CD14-positive monocyte (primary cell): ENCODE measurements at regions not wholly inside any gene's neighbourhood (a gene's known extent, or its start where the extent isn't known, plus 50 kb on each side); places are given as distances from the start of the nearest gene placed in this dataset.

ENCODE experiments used
- DNase-seq, 3 donors: peaks; one replicate each; pipeline ENCODE4 v3.0.0-alpha.2; 2011 to 2022
- H2AFZ ChIP-seq: 2 replicates; pipeline ENCODE4 v1.6.0; 2012; ENCODE audit warnings: mild to moderate bottlenecking, low read depth, low read length, inconsistent platforms; ENCODE audit not compliant: insufficient read depth, poor library complexity, severe bottlenecking
- H3K27ac ChIP-seq, 2 donors: 1 replicate in 1 of 2; 2 replicates in 1 of 2; pipeline ENCODE4 v1.5.1; 2012 to 2013; ENCODE audit warnings: low read length in 2 of 2, control low read depth in 1 of 2, inconsistent platforms in 1 of 2, low read depth in 1 of 2, mild to moderate bottlenecking in 1 of 2
- H3K27me3 ChIP-seq, 2 donors: one replicate each; pipeline versions ENCODE4 v1.6.0 to v1.6.1; 2011 to 2013; ENCODE audit warnings: low read length in 2 of 2; ENCODE audit not compliant: control insufficient read depth in 2 of 2, insufficient read depth in 2 of 2
- H3K36me3 ChIP-seq, 2 donors: replicated peaks in 1 of 2; 1 replicate in 1 of 2; 2 replicates in 1 of 2; pipeline versions ENCODE4 v1.5.1 to v1.6.1; 2012 to 2013; ENCODE audit warnings: low read length in 2 of 2, control low read depth in 1 of 2, inconsistent platforms in 1 of 2, mild to moderate bottlenecking in 1 of 2; ENCODE audit not compliant: insufficient read depth in 2 of 2, control insufficient read depth in 1 of 2
- H3K4me1 ChIP-seq, 2 donors: 1 replicate in 1 of 2; 2 replicates in 1 of 2; pipeline versions ENCODE4 v1.5.1 to v1.6.1; 2012 to 2013; ENCODE audit warnings: low read length in 2 of 2, control low read depth in 1 of 2, inconsistent platforms in 1 of 2, mild to moderate bottlenecking in 1 of 2, moderate library complexity in 1 of 2; ENCODE audit not compliant: insufficient read depth in 2 of 2, control insufficient read depth in 1 of 2
- H3K4me2 ChIP-seq: replicated peaks from 2 replicates; pipeline ENCODE3; 2012; ENCODE audit warnings: low read length, moderate library complexity, mild to moderate bottlenecking; ENCODE audit not compliant: poor library complexity, severe bottlenecking; ENCODE audit errors: extremely low read depth
- H3K4me3 ChIP-seq, 3 experiments: fragments of 200-600 bp in 1 of 3; sonication (generic) in 1 of 3; replicated peaks in 1 of 3; 1 replicate in 2 of 3; 2 replicates in 1 of 3; pipeline ENCODE4 v1.5.1; 2011 to 2013; ENCODE audit warnings: low read length in 3 of 3, mild to moderate bottlenecking in 3 of 3, control low read depth in 2 of 3, low read depth in 2 of 3, inconsistent platforms in 1 of 3, moderate library complexity in 1 of 3
- H3K79me2 ChIP-seq: 2 replicates; pipeline ENCODE4 v1.6.0; 2012; ENCODE audit warnings: mild to moderate bottlenecking, control low read depth, inconsistent platforms, low read length, moderate library complexity; ENCODE audit not compliant: insufficient read depth
- H3K9ac ChIP-seq: 2 replicates; pipeline ENCODE4 v1.6.0; 2017; ENCODE audit warnings: low read length, mild to moderate bottlenecking; ENCODE audit not compliant: insufficient read depth, poor library complexity, severe bottlenecking
- H3K9me3 ChIP-seq, 2 donors: replicated peaks in 1 of 2; 1 replicate in 1 of 2; 2 replicates in 1 of 2; pipeline versions ENCODE4 v1.5.1 to v1.6.1; 2012 to 2013; ENCODE audit warnings: low read length in 2 of 2, control low read depth in 1 of 2; ENCODE audit not compliant: control insufficient read depth in 1 of 2, insufficient read depth in 1 of 2
- H4K20me1 ChIP-seq: 2 replicates; pipeline ENCODE4 v1.6.0; 2012; ENCODE audit warnings: mild to moderate bottlenecking, low read length, control low read depth, moderate library complexity; ENCODE audit not compliant: insufficient read depth
- H3K27ac Mint-ChIP-seq, 7 donors: one replicate each; pipeline ENCODE4 v1.8.0; 2020; ENCODE audit warnings: mild to moderate bottlenecking in 7 of 7, mixed read lengths in 7 of 7, moderate library complexity in 6 of 7, inconsistent platforms in 2 of 7
- H3K27me3 Mint-ChIP-seq, 3 donors: one replicate each; pipeline ENCODE4 v1.8.0; 2021 to 2022; ENCODE audit warnings: low read depth in 3 of 3, mild to moderate bottlenecking in 3 of 3, mixed read lengths in 3 of 3, moderate library complexity in 3 of 3, inconsistent platforms in 1 of 3
- H3K36me3 Mint-ChIP-seq, 2 donors: one replicate each; pipeline ENCODE4 v1.8.0; 2020; ENCODE audit warnings: mixed read lengths in 2 of 2, inconsistent platforms in 1 of 2, mild to moderate bottlenecking in 1 of 2
- H3K4me1 Mint-ChIP-seq: one replicate; pipeline ENCODE4 v1.8.0; 2020; ENCODE audit warnings: mild to moderate bottlenecking, mixed read lengths
- H3K4me3 Mint-ChIP-seq, 2 donors: one replicate each; pipeline ENCODE4 v1.8.0; 2020; ENCODE audit warnings: mild to moderate bottlenecking in 2 of 2, mixed read lengths in 2 of 2, moderate library complexity in 1 of 2
- H3K9me3 Mint-ChIP-seq, 7 donors: one replicate each; pipeline ENCODE4 v1.8.0; 2020 to 2022; ENCODE audit warnings: mixed read lengths in 7 of 7, mild to moderate bottlenecking in 6 of 7, moderate library complexity in 6 of 7, inconsistent platforms in 2 of 7
- CTCF ChIP-seq: fragments of 200-600 bp; IDR thresholded peaks from one replicate; pipeline ENCODE4 v1.8.0; 2022; ENCODE audit warnings: antibody characterized with exemption, mild to moderate bottlenecking
- WGBS: methylation state at CpG from one replicate; pipeline ENCODE4 v1.1.5; 2013; ENCODE audit warnings: missing lambda C conversion rate; ENCODE audit not compliant: insufficient coverage; 5-methylcytosine and 5-hydroxymethylcytosine counted together
- intact Hi-C, 2 donors: fragments of 100-400 bp; cut with micrococcal nuclease; formaldehyde crosslinking; loops; one replicate each; pipeline versions ENCODE4 v1.15.0 to v1.15.1; 2023

- H3K4me3 Mint-ChIP-seq, result no peak overlapping the region
- H3K27ac ChIP-seq, result no peak overlapping the region
- no peaks in the 10 kb centered on the region for H3K79me2 ChIP-seq
- no peak overlapping the region for H2AFZ ChIP-seq
- no peaks in the 10 kb centered on the region for H3K36me3 ChIP-seq
- H3K27me3 Mint-ChIP-seq, result peaks cover 0 to 3% (median 0%) of the 10 kb centered on the region in 3 donors
- DNase-seq, result no peak
- H3K9ac ChIP-seq, result no peak overlapping the region
- H3K4me1 ChIP-seq, result no peaks in the 10 kb centered on the region
- H3K4me1 Mint-ChIP-seq, result no peaks in the 10 kb centered on the region
- TF ChIP-seq CTCF, result no peak
- no peaks in the 10 kb centered on the region for H3K36me3 Mint-ChIP-seq
- H3K4me2 ChIP-seq, result no peak overlapping the region
- intact Hi-C loops, result no loop called here
- no peak overlapping the region for H3K27ac Mint-ChIP-seq
- H3K4me3 ChIP-seq, result no peak overlapping the region
- H3K9me3 Mint-ChIP-seq, result peaks cover 0 to 3% (median 1%) of the 10 kb centered on the region in 7 donors
- no peaks in the 10 kb centered on the region for H3K9me3 ChIP-seq
- no peaks in the 10 kb centered on the region for H3K27me3 ChIP-seq
- WGBS, result no CpG with 5 or more reads among the region's 4 CpGs
- no peaks in the 10 kb centered on the region for H4K20me1 ChIP-seq
These were observed 321.5 kb upstream of the HNRNPA3 start for GRCh38 chr2:176891105-176891504.

- DNase-seq, result no peak
- intact Hi-C loops, result no loop called here
These were observed 320.7 kb upstream of the HNRNPA3 start for GRCh38 chr2:176891857-176892256.

More at GRCh38 chr2:176891857-176892256, 320.7 kb upstream of the HNRNPA3 start:
- no peak for TF ChIP-seq CTCF
- no CpG with 5 or more reads among the region's 1 CpG for WGBS
- no peak overlapping the region for H3K4me2 ChIP-seq
- H3K9me3 ChIP-seq, result no peaks in the 10 kb centered on the region
- H3K79me2 ChIP-seq, result no peaks in the 10 kb centered on the region
- Mint-ChIP-seq H3K27me3 (peaks cover 0 to 3% (median 0%) of the 10 kb centered on the region in 3 donors), H3K36me3 (no peaks in the 10 kb centered on the region), H3K27ac (no peak overlapping the region), H3K4me1 (no peaks in the 10 kb centered on the region), H3K9me3 (peaks cover 0 to 3% (median 1%) of the 10 kb centered on the region in 7 donors), H3K4me3 (no peak overlapping the region)
- no peaks in the 10 kb centered on the region for H3K36me3 ChIP-seq
- no peak overlapping the region for H2AFZ ChIP-seq
- H3K4me3 ChIP-seq, result no peak overlapping the region
- no peaks in the 10 kb centered on the region for H3K4me1 ChIP-seq
- H4K20me1 ChIP-seq, result no peaks in the 10 kb centered on the region
- H3K27ac ChIP-seq, result no peak overlapping the region
- no peak overlapping the region for H3K9ac ChIP-seq
- H3K27me3 ChIP-seq, result no peaks in the 10 kb centered on the region
